NCI-H2196 treated with DMSO at 0.1 percent for 48 hours (cell line): ENCODE measurements at regions not wholly inside any gene's neighbourhood (a gene's known extent, or its start where the extent isn't known, plus 50 kb on each side); places are given as distances from the start of the nearest gene placed in this dataset.

Experiments used
- DNase-seq: peaks from one replicate; lab custom pipeline; 2025; ENCODE audit not compliant: unreplicated experiment; lab: John Stamatoyannopoulos, UW

DNA sequence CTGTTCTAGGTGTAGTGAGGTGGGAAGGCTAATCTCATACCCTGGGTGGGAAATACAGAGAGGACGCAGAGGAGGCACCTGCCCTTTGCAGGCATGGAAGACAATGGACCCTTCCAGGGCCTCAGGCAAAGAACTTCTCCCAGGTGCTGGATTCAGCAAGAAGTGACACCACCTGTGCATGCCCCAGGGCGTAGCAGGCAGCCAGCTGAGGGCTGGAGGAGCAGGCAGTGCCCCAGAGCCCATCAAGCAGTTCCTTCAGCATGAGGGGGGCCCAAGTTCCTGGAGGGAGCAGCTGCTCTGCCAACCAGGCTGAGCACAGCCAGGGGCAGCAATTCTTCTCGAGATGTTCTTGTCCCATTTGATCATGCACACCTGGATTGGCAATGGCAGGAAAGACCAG is 170.3 kb upstream of the PDE10A start:
- no peak for DNase-seq

DNA sequence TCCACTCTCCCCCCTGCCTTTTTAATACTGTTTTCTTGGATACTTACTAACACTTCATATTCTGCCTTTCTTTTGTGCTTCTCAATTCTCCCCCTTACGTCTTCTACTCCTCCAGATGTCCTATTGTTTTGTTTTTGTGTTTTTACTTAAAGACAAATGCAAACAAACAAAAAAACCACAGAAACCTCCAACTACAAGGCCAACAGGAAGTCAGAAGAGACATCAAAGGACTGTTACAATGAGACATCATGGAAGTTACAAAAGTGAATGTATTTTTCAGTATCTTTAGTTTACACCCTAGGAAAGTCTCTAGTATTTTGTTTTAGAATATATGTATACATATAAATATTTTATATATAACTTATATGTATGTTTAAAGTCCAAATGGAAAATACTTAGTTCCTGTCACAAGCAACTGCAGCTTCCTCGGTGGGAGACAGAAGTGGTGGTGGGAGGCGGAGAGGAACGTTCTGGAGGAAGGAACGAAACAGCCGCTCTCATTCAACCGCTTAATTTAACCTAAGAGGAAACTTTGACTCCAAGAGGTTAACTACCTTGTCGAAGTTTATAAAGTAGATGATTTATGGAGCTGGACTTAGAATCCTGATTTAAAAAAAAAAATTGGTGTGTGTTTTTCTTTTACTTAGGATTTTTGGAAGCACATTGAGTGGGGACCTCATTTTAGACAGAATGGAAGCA is 168.9 kb upstream of the PDE10A start:
- no peak for DNase-seq

DNA sequence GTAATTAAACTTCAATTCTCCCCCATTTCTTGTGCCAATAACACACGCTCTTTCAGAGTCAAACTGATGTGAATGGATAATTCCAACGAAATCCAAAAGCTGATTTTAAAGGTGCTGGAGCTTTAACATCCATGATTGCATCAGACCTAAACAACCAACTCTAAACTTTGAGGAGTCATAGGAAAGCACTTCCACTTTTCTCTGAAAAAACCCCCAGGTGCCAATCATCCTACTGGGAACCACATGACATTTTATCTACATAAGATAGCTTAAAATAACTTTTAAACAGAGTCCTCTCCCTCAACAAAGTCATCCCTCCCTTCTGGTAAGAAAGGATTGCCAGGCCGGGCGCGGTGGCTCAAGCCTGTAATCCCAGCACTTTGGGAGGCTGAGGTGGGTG is 167.7 kb upstream of the PDE10A start:
- DNase-seq: no peak

DNA sequence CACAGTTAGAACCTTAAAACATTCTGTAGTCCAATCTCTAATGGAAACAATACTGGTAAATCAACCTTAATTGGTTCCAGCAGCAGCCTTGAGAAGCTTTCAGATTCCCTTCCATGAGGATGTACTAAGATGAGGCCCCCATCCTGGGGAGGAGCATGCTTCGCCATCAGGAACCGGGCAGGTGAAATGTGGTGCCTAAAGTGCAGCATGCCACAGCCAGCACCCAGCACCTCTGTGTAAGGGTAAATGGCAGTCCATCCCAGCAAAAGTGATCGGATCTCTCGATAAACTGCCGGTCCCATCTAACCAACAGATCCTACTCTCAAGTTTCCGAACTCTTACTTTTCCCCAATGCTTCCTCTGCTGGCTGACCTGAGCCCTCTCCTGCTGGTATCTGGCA is 166.3 kb upstream of the PDE10A start:
- no peak for DNase-seq

DNA sequence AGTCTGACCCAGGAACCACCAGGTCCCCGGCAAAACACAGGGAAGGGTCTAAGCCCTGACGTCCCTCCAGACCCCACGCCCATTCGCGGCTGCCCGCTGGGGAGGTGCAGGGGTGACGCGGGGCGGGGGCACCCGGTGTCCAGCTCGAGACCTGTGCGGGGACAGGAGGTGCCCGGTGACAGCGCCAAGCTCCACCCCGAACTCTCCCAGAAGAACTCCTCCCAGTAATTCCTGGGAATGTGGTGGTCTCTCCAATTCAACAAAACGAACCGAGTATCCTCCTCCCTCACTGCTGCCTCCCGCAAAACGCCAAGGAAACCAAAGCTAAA is 164.1 kb upstream of the PDE10A start:
- DNase-seq: no peak

DNA sequence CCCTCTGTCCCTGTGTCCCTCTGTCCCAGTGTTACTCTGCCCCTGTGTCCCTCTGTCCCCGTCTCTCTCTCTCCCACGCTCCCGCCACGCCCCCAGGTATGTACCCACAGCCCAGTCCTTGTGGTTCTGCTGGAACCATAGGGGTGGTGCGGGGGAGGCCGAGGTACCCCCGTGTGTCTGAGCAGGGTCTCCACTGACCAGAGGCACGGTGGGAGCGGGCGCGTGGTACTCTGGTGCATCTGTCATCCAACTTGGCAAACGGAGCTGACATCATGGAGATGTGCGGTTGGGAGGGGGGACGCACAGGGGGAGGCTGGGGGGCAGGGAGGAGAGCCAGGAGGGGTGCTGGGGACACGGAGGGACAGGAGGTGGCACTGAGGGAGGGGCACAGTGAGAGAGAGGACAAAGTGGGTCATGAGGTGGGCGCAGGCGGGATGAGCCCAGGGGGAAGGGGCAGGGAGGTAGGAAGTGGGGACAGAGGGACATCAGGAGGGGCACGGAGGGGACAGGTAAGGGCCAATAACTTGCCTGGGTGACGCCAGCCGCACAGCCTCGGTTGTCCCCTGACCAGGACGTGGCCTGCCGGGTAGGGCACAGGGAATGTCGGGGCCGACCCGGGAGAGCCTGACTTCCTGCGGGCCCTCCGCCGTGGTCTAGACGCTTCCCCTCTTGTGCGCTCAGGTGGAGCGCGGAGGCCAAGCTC is 163.6 kb upstream of the PDE10A start:
- no peak for DNase-seq

DNA sequence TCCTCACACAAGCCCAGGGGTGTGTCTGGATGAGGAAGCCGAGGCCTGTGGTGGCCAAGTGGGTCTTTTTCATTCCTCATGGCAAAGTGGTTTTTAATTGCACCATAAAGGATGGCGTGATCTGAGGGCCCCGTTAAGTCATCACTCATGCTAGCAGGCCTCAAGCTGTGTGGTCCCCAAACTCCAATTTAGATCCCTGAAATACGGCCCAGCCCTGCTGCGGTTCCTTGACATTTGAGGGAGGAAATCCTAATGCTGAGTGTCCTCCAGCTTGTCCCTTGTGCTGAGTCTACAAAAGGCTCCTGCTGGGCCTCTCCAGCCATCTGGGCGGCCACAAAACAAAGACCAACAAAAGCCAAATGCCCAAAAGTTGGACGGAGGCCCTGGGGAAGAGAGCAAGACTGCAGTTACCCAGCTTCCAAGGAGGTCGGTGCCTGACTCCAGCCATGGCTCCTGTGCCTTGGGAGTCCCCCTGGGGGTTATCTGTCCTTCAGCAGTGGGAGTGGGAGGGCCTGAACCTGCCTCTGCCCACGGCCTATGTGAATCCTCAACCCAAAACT is 162.3 kb upstream of the PDE10A start:
- no peak for DNase-seq

DNA sequence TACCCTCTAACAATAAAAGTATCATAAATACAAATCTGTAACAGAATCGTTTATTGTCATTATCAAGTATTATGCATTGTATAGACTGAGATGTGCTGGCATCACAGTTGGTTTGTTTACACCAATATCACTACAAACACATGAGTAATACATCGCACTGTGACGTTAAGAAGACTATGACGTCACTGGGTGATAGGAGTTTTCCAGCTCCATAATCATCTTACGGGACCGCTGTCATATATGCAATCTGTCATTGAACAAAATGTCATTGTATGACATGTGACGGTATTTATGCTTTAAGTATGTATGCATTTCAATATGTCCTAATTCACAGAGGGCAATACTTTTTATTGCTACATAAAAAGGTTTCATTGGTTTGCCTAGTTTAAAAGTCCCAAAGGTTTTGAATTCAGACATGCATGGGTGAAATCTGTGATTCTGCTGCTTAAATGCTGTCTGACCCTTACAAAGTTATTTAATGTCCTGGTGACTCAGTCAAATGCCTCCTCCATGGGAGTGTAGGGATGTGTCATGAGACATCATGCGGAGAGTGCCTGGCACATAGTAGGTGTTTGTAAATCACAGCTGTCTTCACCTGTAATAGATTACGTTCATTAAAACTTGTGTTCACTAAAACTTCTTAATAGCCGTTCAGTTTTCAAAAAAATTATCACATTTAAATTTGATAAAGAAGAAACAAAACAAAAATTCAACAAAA is 160.7 kb upstream of the PDE10A start:
- no peak for DNase-seq

DNA sequence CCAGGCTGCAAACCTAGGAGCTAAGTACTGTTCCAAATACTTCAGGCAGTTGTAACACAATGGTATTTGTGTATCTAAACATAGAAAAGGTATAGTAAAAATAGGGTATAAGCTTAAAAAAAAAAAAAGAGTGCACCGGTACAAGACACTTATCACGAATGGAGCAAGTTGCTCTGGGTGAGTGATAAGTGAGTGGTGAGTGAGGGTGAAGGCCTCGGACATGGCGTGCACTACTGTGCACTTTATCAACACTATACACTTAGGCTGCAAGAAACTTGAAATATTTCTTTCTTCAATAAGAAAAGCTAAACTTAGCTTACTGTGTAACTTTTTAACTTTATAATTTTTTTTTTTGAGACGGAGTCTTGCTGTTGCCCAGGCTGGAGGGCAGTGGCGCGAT is 159.5 kb upstream of the PDE10A start:
- DNase-seq: no peak

DNA sequence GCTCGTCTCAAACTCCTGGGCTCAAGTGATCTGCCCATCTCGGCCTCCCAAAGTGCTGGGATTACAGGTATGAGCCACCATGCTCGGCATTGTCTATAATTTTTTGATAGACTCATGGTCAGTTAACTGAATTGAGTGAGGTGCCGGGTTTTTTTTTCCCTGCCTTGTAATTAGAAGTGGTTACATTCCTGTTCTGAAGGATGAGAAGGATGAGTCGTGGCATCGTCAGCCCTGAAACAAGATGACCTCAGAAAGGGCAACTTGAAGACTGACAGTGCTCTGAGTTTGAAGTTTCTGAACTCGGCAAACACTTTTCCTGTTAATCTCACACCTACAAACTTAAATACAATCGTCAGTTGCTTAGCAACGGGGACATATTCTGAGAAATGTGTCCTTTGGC is 158.7 kb upstream of the PDE10A start:
- DNase-seq: no peak

DNA sequence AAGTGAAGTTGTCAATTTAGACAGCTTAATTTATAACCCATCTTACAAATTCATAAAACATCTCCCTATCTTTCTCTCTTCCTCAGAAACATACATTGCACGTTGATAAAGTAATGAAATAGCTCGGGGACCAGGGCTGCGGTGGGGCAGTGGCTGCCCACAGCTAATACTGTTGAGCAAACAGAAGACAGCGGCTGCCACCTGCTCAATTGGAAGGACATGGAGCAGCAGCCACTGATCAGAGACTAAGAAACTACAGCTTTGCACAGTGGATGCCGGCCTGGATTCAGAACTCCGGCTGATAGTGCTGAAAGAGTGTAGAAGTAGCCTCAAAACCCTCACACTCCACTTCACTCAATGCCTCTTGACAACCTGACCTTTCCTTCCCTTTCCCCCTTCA is 157.9 kb upstream of the PDE10A start:
- no peak for DNase-seq

DNA sequence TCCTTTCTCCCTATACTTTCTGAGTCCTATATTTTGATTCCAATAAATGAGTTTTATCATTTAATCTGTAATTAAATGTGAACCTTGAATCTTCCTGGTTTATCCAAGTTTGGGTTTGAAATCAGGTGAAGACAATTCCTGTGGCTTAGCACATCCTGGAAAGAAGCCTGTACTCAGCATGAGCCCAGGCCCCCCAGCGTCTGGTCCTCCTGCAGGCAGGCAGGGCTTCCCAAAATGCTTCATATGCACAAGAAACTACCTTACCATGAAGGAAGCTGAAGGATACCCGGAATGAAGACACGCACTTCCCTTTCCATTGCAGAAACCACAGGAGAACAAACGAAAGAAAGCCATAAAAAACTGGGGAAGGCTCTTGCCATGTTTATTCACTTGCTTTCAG is 157.4 kb upstream of the PDE10A start:
- no peak for DNase-seq

DNA sequence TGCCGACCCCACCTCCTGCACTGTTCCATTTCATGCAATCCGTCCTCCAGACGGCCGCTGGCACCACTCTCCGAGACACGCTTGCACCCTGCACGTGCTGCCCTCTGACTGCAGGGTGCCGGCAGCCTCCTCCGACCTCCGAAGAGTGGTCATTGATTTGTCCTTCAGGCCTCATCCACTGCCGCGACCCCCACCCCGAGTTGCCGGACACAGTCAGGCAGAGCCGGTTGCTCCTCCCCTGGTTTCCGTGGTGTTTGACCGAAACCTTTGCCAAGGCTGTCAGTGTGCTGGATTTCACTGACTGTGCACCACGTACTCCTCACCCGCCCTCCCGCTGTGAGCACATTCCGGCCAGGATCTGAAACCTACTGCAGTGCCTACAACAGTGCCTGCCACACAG is 156.4 kb upstream of the PDE10A start:
- no peak for DNase-seq

DNA sequence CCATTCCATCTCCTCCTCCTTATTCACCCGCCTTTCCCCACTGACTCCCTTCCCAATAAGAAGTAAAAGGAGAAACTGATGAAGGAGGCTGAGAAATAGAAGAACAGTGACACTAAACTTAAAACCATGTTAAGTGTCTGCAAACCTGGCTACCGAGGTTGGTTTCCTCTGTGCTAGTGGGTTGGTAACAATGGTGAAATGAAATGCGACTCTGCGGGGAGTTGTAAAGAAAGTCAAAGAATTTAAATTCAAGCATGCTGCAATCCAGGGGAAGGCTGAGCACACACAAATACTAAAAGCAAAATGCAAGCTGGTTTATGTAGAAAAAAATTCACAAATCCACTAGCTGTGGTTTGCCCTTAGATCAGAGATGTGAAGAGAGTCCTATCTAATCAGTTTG is 155.2 kb upstream of the PDE10A start:
- no peak for DNase-seq

DNA sequence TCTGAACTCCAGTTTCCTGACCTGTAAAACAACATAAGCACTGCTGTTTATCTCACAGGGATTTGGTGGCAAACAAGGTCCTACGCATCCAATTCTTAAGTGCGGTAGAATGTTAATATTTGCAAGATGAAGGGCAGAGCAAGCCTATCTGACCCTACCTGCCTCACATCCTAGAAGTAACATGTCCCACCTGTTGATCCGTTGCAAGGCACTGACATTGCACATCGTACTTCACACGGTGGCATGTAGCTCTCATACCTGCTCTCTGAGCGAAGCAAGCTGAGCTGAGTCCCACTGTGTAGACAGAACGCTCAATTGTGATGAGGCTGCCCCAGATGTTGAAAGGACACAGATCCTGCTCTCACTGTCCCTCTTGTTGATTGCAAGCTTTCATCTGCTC is 154.7 kb upstream of the PDE10A start:
- no peak for DNase-seq

DNA sequence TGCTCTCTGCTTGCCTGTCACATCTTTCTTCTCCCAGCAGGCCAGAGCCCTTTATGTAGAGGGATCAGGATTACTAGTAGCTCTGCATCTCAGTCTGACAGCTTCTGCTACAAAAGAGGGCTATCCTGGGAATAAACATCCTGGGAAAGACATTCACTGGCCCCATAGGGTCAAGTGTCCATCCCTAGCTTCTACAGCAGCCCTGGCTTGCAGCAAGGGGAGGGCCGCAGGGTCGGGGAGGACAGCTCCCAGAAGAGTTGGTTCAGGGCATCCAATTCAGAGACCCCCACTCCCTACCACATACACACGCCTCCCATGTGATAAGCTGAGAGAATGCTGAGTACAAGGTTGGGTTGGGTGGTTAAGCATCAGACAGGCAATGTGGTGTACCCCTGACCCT is 154.1 kb upstream of the PDE10A start:
- no peak for DNase-seq

DNA sequence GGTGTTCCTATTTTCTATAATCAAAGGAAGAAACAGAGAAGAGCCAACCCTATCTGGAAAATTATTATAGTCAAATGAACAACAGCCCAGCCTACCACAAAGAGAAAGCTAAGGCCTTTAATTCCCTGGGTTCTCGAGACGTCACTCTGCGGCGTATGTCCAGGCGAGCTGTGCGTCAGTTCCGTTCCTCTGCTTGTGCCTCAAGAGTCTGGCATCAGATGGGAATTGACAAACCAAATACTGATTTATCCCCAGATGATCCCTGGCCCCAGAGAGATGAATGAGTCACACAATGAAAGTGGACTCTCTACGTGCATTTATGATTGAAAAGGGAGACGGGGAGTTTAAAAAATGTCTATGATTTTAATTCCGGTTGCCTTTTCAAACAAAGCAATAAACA is 151.6 kb upstream of the PDE10A start:
- DNase-seq: no peak

DNA sequence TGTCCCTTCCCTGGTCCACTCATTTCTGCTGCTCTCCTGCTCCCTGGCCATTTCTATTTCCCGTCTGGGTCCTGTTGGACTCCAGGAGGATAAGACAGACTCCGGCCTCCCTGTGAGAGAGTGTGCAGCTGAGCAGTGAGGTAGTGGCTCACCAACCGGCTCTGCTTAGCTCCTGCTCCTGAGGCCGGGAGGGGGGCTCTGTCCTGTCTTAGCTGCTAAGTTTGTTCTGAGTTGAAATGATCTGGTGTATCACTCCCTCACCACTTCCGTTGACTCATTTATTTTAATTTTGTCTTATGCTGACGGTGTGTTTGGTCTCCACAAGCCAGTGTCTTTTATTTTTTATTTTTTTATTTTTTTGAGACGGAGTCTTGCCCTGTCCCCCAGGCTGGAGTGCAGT is 148.5 kb upstream of the PDE10A start:
- no peak for DNase-seq

DNA sequence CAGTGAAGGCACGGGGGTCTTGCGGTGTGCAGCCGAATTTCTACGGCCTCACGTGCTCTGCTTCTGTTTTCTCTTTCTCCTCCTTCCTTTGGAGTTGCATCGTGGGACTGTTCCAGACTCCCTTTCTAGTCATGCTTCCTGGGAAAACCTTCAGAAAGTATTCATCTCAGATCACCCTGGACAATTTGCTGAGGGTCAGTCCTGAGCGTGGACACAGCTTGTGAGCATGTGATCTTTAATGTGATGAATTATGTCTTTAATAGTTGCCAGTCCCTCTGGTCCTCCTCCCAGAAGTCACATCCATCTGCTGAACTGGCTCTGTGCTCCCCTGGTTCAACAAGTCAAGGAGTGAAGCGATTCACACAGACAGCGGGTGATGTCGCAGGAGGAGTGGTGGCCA is 145.0 kb upstream of the PDE10A start:
- no peak for DNase-seq

DNA sequence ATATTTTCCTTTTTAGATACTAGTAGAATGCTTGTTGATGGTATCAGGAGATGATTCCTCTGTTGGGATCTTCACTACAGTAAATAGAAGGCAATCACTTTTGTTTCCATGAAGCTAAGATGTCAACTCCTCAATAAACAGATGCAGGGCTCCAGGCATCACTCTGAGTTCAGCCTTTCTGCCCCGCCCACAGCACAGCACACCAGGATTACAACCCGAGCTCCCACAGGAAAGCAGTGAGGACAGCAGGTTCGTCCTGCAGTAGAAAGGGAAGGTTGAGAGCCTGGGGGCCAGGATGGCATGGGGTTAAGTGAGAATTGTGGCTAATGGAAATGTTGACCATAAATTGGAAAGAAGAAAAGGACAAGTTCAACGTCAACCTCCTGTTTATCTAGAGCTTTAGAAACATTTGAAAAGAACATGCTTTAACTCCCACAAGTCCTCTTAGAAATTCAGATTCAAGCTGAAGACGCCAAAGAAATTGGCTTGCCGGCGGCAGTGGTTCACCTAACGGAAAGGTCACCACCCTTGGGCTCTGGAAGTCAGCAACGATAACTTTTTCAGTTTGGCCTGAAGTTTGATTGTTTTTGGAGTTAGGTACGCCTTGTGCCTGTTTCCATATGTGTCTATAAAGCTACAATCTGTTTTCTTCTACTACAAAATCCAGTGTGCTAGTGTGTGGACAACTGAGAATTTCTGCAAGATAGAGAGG is 144.4 kb upstream of the PDE10A start:
- DNase-seq: no peak

DNA sequence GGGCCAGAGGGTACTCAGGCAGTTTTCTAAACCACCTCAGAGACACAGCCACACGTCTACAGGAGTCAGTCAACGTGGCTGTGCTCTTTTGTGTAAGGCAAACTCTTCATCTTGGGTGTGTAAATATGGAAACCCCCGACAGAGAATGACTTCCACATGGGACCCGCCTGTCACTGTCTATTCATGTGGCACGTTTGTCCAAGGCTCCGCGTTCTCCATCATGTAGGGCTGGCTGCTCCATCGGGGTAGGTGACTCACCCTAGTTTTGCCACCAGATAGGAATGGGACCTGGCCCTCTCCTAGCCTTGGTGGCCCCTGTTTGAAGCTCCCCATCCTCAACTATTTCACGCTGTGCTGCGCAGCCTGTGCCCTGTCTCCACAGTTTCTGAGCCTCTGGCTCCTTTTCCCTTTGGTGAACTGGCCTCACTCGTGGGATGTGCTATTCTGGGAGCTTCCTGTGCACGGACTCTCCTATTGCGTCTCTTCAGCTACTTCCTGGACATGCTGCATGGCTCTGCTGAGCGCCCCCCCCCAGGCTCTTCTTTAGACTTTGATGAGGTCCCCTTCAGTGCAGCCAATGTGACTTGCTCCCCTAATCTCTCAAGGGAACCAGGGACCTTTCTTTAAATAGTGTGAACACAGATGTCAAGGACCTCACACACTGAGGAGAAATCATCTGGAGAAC is 143.2 kb upstream of the PDE10A start:
- no peak for DNase-seq
